ENCODE measurements at regions not wholly inside any gene's neighbourhood (a gene's known extent, or its start where the extent isn't known, plus 50 kb on each side); places are given as distances from the start of the nearest gene placed in this dataset.
A peak's percentile ranks its signal among the peaks of the same experiment; 100 is the strongest.

DNA sequence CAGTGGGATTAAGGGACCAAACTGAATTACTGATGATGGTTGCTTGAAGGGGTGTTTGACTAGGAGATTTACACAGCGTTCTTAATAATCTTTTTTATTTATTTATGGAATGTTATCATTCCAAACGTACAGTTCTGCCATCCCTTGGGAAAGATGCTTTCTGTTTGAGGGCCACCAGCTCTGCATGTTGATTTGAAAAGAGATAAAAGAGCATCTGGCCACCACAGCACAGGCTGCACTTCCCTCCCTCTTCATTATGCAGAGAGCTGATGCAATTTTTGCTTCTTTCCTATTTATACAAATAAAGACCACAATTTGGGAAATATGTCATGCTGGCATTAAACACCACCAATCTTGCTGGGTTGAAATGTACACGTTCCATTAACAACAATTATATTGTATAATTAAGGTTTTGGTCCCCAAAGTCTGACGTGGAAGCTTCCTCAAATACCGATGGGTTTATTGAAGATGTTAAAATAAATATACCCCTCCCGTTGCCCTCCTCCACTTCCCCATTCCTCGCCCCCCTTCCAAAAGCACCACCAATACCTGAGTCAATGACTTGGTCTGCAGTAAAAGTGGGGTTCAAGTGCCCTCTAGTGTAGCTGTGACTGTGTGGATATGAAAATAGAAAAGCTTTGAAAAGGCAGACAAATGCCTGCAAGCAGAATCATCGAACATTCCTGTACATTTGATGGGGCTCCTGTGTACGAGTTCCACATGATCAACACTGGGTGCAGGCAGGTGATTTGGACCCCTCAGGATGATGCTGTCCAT, 211.9 kb downstream of the HRH4 start:
- DNase-seq (ENCODE audit: low spot score), result no peak

DNA sequence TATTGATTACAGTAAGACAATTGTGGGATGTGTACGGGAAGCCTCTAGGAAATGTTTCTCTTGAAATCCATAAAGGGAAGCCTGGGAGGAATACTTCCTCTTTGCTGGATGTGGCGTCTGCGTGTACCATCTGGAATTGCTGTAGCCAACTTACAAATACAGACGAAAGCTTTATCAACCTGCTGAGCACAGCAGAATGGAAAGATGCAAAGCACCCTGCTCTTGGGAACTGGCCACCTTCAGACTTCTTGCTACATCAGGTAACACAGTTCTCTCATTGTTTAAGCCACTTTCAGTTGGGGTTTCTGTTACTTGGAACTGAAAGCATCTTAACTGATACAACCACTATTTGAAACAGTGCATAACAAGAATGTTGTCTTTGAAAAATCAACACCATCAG, 213.8 kb downstream of the HRH4 start:
- DNase-seq (ENCODE audit: low spot score), result no peak

DNA sequence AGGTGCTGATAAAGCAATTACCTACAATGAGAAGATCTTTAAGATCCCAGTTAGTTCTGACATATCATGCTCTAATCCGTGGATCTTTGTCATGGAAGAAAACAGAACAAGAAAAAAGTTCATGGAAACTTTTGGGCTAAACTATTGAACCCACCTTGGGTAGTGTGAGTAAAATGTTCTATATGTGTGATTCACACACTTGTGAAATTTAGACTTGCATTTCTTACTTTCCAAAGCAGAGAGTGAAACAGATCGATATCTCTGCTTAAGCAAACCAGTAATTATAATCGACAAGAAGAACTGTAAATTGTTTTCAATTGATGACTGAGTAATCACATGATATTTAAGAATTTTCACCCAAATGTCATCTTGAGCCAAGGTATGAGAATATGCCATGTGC, 214.2 kb downstream of the HRH4 start:
- DNase-seq (ENCODE audit: low spot score), result no peak

GRCh38 chr18:24677011-24677410, 216.6 kb downstream of the HRH4 start:
- DNase-seq (ENCODE audit: low spot score), result peak; percentile 79

DNA sequence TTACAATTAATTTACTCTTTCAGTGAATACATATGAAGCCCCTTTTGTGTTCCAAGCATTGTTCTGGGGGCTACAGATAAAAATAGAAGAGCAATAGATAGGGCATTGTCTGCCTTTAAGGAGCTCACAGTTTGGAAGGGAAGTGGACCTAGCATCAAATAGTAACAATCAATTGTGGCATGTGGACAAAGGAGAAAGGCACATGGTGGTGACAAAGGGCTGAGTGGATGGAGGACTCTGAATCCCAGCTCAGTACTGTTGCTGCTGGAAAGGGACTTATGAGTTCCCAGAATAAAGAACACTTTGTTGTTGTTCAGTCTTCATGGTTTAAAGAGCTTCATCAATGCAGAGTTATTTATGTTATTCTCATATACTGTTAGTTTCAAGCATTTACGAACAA, 217.7 kb downstream of the HRH4 start:
- DNase-seq (ENCODE audit: low spot score), result no peak

DNA sequence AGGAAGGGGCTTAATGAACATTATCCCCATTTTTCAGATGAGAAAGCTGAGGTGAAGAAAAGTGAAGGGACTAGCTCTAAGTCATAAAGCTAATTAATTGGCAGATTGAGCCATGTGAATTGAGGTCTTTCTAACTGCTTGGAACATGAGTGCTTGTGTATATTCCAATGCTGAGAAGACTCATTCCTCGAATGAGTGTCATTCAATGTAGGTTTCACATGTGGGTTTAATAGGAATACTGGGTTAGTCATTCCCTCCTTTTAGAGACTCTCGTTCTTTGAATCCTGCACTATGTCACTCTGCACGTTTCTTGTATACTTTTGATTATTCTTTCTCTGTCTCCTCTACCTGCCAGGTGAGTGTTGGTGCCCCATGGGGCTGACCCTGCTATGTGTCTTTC, 218.2 kb downstream of the HRH4 start:
- peak; percentile 52 for DNase-seq (ENCODE audit: low spot score)

DNA sequence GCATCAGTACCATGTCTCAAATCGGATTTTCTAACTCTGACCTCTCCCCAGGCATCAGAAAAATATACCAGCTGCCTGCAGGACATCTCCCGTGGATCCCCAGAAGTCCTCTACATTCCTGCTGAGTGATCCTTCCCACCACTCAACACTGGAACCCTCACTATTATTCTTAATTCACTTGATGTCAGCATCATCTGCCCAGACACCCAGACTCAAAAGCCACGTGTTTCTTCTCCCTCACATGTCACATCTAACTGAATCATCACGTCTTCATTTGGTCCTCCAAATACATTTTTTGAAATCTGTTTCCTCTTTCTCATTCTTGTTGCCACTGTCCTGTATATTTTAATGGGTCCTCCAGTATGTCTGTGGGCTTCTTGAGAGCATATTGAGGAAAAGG, 218.6 kb downstream of the HRH4 start:
- DNase-seq (ENCODE audit: low spot score), result no peak

DNA sequence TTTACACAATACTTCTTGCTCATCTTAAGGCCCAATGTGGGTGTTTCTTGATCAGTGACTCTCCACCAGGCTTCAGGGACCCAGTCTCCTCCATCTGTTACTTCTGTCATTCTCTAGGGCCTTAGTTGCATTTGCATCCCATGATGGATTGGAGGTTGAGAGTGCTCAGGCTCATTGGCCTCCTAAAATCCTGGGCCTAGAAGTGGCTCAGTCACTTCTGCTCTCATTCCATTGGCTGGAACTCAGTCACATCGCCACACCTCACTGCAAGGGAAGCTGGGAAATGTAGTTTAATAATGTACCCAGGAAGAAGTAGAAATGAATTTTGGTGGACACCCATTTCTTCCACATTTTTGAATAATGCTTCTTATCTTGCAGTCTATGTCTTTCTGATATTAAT, 223.5 kb downstream of the HRH4 start:
- no peak for DNase-seq (ENCODE audit: low spot score)

DNA sequence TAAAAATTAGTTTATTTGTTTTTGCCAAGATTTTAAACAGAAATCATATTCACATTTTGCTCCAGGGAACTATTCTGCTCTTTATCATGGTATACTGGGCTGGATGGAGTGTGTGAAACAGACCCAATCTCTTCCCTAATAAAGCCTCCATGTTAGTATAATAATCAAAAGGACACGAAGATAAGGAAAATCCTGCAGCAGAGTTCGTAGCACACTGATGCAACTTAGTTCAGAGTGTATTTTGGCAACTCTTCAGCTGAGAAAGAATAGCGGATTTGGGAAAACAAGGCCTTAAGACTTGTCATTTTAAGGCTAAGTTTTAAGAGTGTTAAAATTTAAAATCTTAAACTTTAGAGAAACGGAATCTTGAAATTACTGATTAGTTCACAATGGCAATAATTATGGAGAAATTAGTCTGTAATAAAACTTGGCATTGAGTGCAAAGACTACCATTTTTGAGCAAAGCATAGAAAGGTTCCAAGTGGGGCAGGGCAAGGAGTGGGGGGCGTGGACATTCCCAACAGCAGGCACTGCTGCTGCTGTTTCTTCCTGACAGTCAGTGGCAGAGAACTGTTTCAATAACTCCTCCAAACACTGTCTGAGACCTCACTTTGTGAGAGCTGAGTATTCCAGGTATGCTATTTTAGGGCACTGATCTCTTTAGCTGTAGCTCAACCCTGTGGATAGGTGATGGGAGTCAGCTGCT, 225.0 kb downstream of the HRH4 start:
- no peak for DNase-seq (ENCODE audit: low spot score)

GRCh38 chr18:24695168-24695567, 234.7 kb downstream of the HRH4 start:
- no peak for DNase-seq (ENCODE audit: low spot score)

DNA sequence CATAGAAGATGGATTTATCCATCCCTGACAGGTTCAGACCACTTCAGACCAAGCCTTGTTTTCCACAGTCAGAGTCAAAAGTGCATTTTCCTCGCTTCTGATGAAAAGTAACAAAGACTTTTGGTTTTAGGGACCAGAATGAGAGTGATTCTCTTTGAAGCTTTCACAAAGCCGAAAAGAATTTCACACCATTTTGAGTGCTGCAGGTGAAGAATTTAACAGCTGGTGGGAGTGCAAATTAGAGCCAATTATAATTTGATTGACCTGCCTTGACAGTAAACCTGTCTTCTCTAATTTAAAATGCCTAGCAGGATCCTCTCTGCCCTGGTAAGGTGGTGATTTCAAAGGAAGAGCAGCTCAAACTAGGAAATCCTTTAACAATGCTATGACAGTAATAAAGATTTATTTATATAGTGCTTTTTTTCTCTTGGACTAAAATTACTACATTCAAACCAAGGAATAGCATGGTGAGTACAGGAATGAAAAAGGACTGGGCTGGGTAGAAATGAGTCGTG, 241.6 kb downstream of the HRH4 start:
- DNase-seq (ENCODE audit: low spot score), result no peak

DNA sequence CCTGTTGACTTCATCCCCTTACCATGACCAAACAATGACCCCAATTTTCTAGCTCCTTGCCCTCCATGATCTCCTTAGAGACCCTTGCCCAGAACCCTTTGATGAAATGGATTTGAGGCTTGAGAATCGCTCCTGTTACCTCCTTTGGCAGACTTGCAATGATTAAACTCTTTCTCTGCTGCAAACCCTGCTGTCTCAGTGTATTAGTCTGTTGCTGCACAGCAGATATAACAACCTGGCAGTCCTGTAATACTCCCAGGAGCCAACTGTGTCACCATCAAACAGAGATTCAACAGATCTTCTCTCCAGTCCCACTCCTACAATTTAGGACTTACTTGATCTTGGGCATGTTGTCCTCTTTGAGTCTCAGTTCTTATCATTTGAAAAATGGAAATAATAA, 242.9 kb downstream of the HRH4 start:
- DNase-seq (ENCODE audit: low spot score), result no peak

DNA sequence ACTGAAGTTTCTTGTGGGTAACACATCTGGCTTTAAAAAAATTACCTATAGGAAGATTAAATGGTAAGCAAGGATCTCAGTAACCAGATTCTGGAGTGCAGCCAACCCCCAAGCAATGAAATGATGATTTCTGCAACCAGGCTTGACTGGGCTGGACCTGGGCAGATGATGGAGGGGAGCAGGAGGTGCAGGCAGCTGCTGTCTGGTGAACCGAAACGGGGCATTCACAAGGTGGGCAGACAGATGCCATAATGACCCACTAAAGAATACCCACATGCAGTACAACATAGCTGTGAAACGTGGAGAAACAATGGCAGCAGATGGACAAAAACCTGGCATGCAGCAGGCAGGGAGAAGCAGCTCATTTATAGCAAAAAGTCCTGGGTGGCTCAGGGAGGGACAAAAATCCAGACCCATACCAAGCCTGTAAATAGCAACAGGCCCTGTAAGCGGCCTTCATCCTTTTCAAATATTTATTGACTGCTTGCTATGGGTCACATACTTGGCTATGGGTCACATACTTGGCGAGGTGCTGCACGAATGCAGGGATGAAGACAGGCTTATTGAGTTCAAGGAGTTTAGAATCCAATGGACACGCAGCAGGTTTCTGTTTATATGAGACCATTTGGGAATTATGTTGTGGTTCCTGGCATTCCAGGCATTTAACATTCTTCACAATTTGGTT, 244.7 kb downstream of the HRH4 start:
- DNase-seq (ENCODE audit: low spot score), result peak; percentile 61

DNA sequence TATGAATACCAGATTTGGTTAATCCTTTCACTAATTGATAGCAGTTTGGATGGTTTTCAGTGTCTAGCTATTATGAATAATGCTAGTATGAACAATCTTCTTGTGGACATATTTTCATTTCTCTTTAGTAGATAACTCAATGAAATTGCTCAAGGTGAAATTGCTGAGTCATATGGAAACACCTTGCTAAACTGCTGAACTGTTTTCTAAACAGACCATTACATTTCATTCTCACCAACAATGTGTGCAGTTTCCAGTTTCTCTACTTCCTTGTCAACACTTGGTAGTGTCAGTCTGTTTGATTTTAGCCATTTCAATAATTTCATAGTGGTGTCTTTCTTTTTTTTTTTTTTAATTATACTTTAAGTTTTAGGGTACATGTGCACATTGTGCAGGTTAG, 250.0 kb downstream of the HRH4 start:
- DNase-seq (ENCODE audit: low spot score), result no peak

DNA sequence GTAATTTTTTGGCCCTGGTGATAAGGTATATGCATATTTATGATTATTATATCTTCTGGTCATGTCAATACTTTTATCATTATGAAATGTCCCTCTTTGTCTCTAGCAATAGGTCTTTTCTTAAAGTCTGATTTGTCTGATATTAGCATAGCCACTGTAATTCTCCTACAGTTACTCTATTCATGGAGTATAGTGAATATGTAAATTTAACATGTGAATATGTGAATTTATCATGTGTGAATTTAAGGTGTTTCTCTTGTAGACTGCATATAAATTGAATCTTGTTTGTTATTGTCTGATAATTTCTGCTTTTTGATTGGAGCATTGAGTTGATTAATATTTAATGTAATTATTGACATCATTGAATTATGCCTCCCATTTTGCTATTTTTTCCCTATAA, 259.4 kb downstream of the HRH4 start:
- DNase-seq (ENCODE audit: low spot score), result no peak

GRCh38 chr18:24721388-24721787, 261.0 kb downstream of the HRH4 start:
- DNase-seq (ENCODE audit: low spot score), result no peak

DNA sequence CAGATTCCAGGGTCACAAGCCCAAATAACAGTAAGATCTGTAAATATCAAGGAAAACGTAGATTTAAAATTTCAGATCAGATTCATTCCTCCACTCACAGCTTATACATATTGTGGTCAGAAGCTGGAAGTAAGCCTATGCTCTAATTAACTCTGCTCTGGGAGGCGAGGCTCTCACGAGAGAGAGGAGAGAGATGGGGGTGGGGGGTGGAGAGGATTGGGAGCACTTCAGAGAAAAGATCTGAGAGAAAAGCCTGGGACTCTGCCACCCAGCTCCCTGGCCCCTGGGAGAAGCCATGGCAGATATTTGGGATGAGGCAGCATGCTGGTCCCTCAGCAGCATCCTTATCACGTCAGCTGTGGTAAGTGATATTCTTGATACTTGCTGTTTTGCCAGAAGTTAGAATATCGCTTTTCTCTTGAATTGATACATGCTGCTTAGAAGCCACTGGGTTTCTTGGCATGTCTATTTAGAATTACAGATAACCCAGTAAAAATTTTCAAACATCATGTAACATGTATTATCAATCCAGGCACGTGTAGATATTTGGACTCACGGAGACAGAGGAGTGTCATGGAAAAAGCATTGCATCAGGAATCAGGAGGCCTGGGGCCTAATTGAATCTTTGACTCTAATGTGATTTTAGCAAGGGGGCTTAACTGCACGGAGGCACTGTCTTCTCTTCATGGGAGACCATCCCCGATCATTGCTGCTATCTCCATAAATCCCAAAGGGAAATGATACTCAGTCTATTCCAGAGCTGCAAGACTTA, 265.4 kb downstream of the HRH4 start:
- no peak for DNase-seq (ENCODE audit: low spot score)

GRCh38 chr18:24726727-24727492, 266.5 kb downstream of the HRH4 start:
- peak; percentile 71 for DNase-seq (ENCODE audit: low spot score)

- no peak for DNase-seq (ENCODE audit: low spot score)
Measured at GRCh38 chr18:24727685-24728084, 267.2 kb downstream of the HRH4 start.

DNA sequence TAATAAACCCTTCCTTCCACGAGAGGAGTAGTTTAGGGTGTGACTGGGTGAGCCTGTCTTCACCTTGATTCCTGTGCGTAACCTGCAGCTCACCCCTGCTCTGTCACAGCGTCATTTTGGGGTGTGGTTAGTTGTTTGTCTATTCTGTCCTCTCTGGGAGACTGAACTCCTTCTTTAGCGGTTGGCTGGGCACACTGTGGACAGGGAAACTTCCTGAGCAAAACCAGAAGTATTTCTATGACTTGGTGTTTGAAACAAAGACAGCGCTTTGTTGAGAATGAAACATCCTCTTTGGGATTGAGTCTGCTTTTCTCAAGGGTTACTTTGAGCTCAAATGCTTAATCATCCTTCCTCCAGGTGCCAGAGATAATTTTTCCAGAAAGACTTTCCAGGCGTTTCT, 270.7 kb downstream of the HRH4 start:
- DNase-seq (ENCODE audit: low spot score), result no peak

GRCh38 chr18:24731981-24732380, 271.5 kb downstream of the HRH4 start:
- DNase-seq (ENCODE audit: low spot score), result peak; percentile 19

Measured in AG08395 (cell line).